Upper lobe of right lung (tissue), 1 donor: ENCODE measurements at regions not wholly inside any gene's neighbourhood (a gene's known extent, or its start where the extent isn't known, plus 50 kb on each side); places are given as distances from the start of the nearest gene placed in this dataset.

Source experiments
- ATAC-seq: fragments of 200-7000 bp; cut with Tn5 transposase; one replicate; pipeline ENCODE4 v1.9.1; 2020; ENCODE audit warnings: mild to moderate bottlenecking, moderate library complexity
- DNase-seq: peaks from one replicate; pipeline ENCODE4 v3.0.0-alpha.2; 2020
- H3K27ac ChIP-seq: fragments of 200-600 bp; one replicate; pipeline ENCODE4 v1.8.0; 2022
- H3K27me3 ChIP-seq: fragments of 200-600 bp; one replicate; pipeline ENCODE4 v1.8.0; 2022; ENCODE audit warnings: mild to moderate bottlenecking
- H3K36me3 ChIP-seq: fragments of 200-600 bp; one replicate; pipeline ENCODE4 v1.8.0; 2022
- H3K4me1 ChIP-seq: fragments of 200-600 bp; one replicate; pipeline ENCODE4 v1.8.0; 2022
- H3K4me3 ChIP-seq: fragments of 200-600 bp; one replicate; pipeline ENCODE4 v1.8.0; 2022; ENCODE audit warnings: mild to moderate bottlenecking
- H3K9me3 ChIP-seq: fragments of 200-600 bp; one replicate; pipeline ENCODE4 v1.8.0; 2022
- CTCF ChIP-seq: fragments of 200-600 bp; IDR thresholded peaks from one replicate; pipeline ENCODE4 v1.8.0; 2022; ENCODE audit warnings: antibody characterized with exemption
- intact Hi-C: fragments of 100-400 bp; cut with DNase I; formaldehyde crosslinking; loops from one replicate; pipeline ENCODE4 v1.11.0; 2022
- donor health status: DM: no; HTN: yes; CAD: no; lungs with severe emphysema.

DNA sequence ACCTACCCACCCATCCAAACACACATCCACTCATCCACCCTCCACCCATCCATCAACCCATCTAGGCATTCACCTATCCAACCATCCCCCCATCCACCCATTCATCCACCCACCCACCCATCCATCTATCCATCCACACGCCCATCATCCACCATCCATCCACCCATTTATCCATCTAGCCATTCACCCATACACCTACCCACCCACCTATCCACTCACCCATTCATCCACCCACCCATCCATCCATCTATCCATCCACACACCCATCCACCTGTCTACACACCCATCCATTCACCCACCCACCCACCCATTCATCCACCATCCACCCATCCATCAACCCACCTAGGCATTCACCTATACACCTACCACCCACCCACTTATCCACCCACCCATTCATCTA lies 72.6 kb upstream of the GALNT9 start:
- no peak for ATAC-seq
- Histone ChIP-seq H3K27me3 (peaks cover 50% of the 10 kb centered on the region), H3K9me3 (no peaks in the 10 kb centered on the region), H3K36me3 (no peaks in the 10 kb centered on the region), H3K27ac (no peak overlapping the region), H3K4me3 (no peak overlapping the region), H3K4me1 (no peaks in the 10 kb centered on the region)
- intact Hi-C loops = no loop called here
- DNase-seq = no peak
- no peak for TF ChIP-seq CTCF

- Histone ChIP-seq H3K9me3 (no peaks in the 10 kb centered on the region), H3K27me3 (peaks cover 50% of the 10 kb centered on the region), H3K36me3 (no peaks in the 10 kb centered on the region), H3K27ac (no peak overlapping the region), H3K4me1 (no peaks in the 10 kb centered on the region), H3K4me3 (no peak overlapping the region)
- ATAC-seq = no peak
- intact Hi-C loops = no loop called here
- no peak for DNase-seq
- no peak for TF ChIP-seq CTCF
These were observed 70.7 kb upstream of the GALNT9 start for GRCh38 chr12:132400011-132400641.

- Histone ChIP-seq H3K27me3 (peaks cover 43% of the 10 kb centered on the region), H3K9me3 (no peaks in the 10 kb centered on the region), H3K36me3 (no peaks in the 10 kb centered on the region), H3K27ac (no peak overlapping the region), H3K4me3 (no peak overlapping the region), H3K4me1 (no peaks in the 10 kb centered on the region)
- ATAC-seq = no peak
- peak; percentile 53 for DNase-seq
- no peak for TF ChIP-seq CTCF
- intact Hi-C loops = no loop called here
These were observed 70.0 kb upstream of the GALNT9 start for GRCh38 chr12:132399092-132400010.

DNA sequence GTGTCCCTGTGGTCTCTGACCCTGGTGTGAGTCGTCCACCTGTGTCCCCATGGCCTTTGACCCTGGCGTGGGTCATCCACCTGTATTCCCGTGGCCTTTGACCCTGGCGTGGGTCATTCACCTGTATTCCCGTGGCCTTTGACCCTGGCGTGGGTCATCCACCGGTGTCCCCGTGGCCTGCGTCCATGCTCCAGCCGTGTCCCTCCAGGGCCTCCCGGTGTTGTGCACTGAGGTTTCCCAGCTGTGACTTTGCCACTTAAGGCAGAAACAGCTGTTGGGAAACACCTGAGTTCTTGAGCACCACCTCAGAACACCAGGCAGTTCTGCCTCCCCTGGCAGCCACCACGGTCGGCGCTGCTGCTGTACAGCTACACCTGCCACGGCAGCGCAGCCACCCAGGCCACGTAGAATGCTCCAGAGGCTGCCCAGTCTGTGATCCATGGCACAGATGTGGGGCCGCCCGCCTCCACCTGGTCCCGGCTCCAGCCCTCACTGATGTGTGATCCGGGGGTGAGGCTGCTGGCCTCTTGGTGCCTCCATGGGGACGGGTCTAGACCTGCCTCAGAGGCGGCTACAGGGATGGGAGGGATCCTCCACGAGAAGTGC lies 69.1 kb upstream of the GALNT9 start:
- DNase-seq = no peak
- no peaks in the 10 kb centered on the region for H3K36me3 ChIP-seq
- H3K4me3 ChIP-seq = no peak overlapping the region
- H3K27ac ChIP-seq = no peak overlapping the region
- H3K9me3 ChIP-seq = no peaks in the 10 kb centered on the region
- no peak for TF ChIP-seq CTCF
- peaks cover 39% of the 10 kb centered on the region for H3K27me3 ChIP-seq
- no peaks in the 10 kb centered on the region for H3K4me1 ChIP-seq
- intact Hi-C loops = no loop called here
- ATAC-seq = no peak

DNA sequence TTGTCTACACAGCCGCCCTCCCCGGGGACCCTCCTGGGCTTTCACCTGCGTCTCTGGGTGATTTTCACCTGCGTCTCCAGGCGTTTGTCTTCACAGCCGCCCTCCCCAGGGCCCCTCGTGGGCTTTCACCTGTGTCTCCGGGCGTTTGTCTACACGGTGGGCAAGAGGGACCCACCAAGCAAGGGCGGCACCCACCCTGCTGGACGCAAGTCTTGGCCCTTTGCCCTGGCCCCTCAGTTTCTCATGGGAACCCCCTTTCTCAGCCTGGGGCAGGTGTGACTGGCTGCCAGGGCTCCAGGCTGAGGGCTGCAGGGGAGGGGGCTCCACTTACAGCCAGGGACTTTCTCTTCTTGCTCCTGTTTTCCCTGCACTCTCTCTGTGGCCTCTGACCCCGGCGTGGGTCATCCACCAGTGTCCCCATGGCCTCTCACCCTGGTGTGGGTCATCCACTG lies 68.6 kb upstream of the GALNT9 start:
- intact Hi-C loops = no loop called here
- Histone ChIP-seq H3K4me3 (no peak overlapping the region), H3K27ac (no peak overlapping the region), H3K4me1 (no peaks in the 10 kb centered on the region), H3K36me3 (no peaks in the 10 kb centered on the region), H3K9me3 (no peaks in the 10 kb centered on the region), H3K27me3 (peaks cover 36% of the 10 kb centered on the region)
- no peak for TF ChIP-seq CTCF
- peak; percentile 41 for DNase-seq
- no peak for ATAC-seq
